Inflammatory macrophage treated with lipopolysaccharide for 1 hour (primary cell): ENCODE measurements at regions not wholly inside any gene's neighbourhood (a gene's known extent, or its start where the extent isn't known, plus 50 kb on each side); places are given as distances from the start of the nearest gene placed in this dataset.

ENCODE experiments used
- DNase-seq, 2 donors: peaks; one replicate each; pipeline ENCODE4 v3.0.0-alpha.2; 2020 to 2022

- DNase-seq = no peak
Measured at GRCh38 chr4:60042941-60043340, 1157.2 kb upstream of the ADGRL3 start.

- DNase-seq = no peak
Measured at GRCh38 chr4:60078984-60079383, 1121.1 kb upstream of the ADGRL3 start.

- no peak for DNase-seq
Measured at GRCh38 chr4:60081839-60082238, 1118.3 kb upstream of the ADGRL3 start.

GRCh38 chr4:60088807-60089486 is 1111.2 kb upstream of the ADGRL3 start:
- no peak for DNase-seq

- DNase-seq = no peak
Measured at GRCh38 chr4:60089546-60090273, 1110.4 kb upstream of the ADGRL3 start.

- no peak for DNase-seq
Measured at GRCh38 chr4:60096676-60097075, 1103.5 kb upstream of the ADGRL3 start.

- DNase-seq = no peak
Measured at GRCh38 chr4:60116592-60116991, 1083.5 kb upstream of the ADGRL3 start.

GRCh38 chr4:60117726-60118323 is 1082.3 kb upstream of the ADGRL3 start:
- DNase-seq = no peak

GRCh38 chr4:60122820-60123219 is 1077.3 kb upstream of the ADGRL3 start:
- DNase-seq = no peak

- DNase-seq = no peak
Measured at GRCh38 chr4:60128888-60129287, 1071.2 kb upstream of the ADGRL3 start.

- DNase-seq = no peak
Measured at GRCh38 chr4:60129740-60130139, 1070.4 kb upstream of the ADGRL3 start.

- no peak for DNase-seq
Measured at GRCh38 chr4:60133375-60133774, 1066.8 kb upstream of the ADGRL3 start.

GRCh38 chr4:60134099-60134498 is 1066.0 kb upstream of the ADGRL3 start:
- no peak for DNase-seq

- DNase-seq = no peak
Measured at GRCh38 chr4:60155088-60155487, 1045.0 kb upstream of the ADGRL3 start.

- DNase-seq = no peak
Measured at GRCh38 chr4:60173103-60173502, 1027.0 kb upstream of the ADGRL3 start.

- no peak for DNase-seq
Measured at GRCh38 chr4:60173718-60174117, 1026.4 kb upstream of the ADGRL3 start.

- DNase-seq = no peak
Measured at GRCh38 chr4:60175241-60175640, 1024.9 kb upstream of the ADGRL3 start.

GRCh38 chr4:60187428-60187827 is 1012.7 kb upstream of the ADGRL3 start:
- DNase-seq = no peak

- DNase-seq = no peak
Measured at GRCh38 chr4:60189286-60189685, 1010.8 kb upstream of the ADGRL3 start.

- no peak for DNase-seq
Measured at GRCh38 chr4:60194214-60194613, 1005.9 kb upstream of the ADGRL3 start.

- DNase-seq = no peak
Measured at GRCh38 chr4:60195256-60195655, 1004.9 kb upstream of the ADGRL3 start.

GRCh38 chr4:60201052-60201673 is 999.0 kb upstream of the ADGRL3 start:
- DNase-seq = peak; percentile 18 to 84

GRCh38 chr4:60209588-60209987 is 990.5 kb upstream of the ADGRL3 start:
- no peak for DNase-seq

- no peak for DNase-seq
Measured at GRCh38 chr4:60215906-60216305, 984.2 kb upstream of the ADGRL3 start.
